Gastroesophageal sphincter (tissue), 4 donors: ENCODE measurements at regions not wholly inside any gene's neighbourhood (a gene's known extent, or its start where the extent isn't known, plus 50 kb on each side); places are given as distances from the start of the nearest gene placed in this dataset.

Experiments
- ATAC-seq: fragments of 150-250 bp; one replicate; pipeline ENCODE4 v1.9.1; 2016; ENCODE audit warnings: mild to moderate bottlenecking, moderate library complexity
- H3K27ac ChIP-seq, 4 donors: fragments of 200-600 bp; sonication (generic) in 3 of 4; 1 replicate in 3 of 4; 2 replicates in 1 of 4; pipeline ENCODE4 v1.5.1; 2016 to 2019
- H3K27me3 ChIP-seq: fragments of 200-600 bp; sonication (generic); one replicate; pipeline ENCODE4 v1.5.1; 2019
- H3K36me3 ChIP-seq, 2 donors: fragments of 200-600 bp; sonication (generic); one replicate each; pipeline ENCODE4 v1.5.1; 2019; ENCODE audit warnings: control low read depth in 1 of 2
- H3K4me1 ChIP-seq, 3 donors: fragments of 200-600 bp; sonication (generic); 1 replicate in 2 of 3; 2 replicates in 1 of 3; pipeline ENCODE4 v1.5.1; 2016 to 2019; ENCODE audit warnings: control low read depth in 2 of 3
- H3K4me3 ChIP-seq, 2 donors: fragments of 200-600 bp; sonication (generic); one replicate each; pipeline ENCODE4 v1.5.1; 2019; ENCODE audit warnings: mild to moderate bottlenecking in 1 of 2, moderate library complexity in 1 of 2
- H3K9me3 ChIP-seq, 3 donors: fragments of 200-600 bp; sonication (generic); one replicate each; pipeline ENCODE4 v1.5.1; 2017 to 2019; ENCODE audit warnings: control low read depth in 2 of 3
- CTCF ChIP-seq, 4 experiments: fragments of 200-600 bp in 2 of 4; fragments of 450-650 bp in 2 of 4; sonication (generic) in 1 of 4; IDR thresholded peaks; one replicate each; pipeline ENCODE4 v1.5.1; 2017 to 2019; ENCODE audit warnings: antibody characterized with exemption in 4 of 4, mild to moderate bottlenecking in 2 of 4, moderate library complexity in 2 of 4
- EP300 ChIP-seq: sonication (generic); formaldehyde crosslinking; IDR thresholded peaks from one replicate; pipeline ENCODE4 v1.6.1; 2017; ENCODE audit warnings: antibody characterized with exemption, mild to moderate bottlenecking
- POLR2A ChIP-seq, 2 donors: fragments of 450-650 bp; IDR thresholded peaks; one replicate each; pipeline ENCODE4 v1.6.1; 2017; ENCODE audit warnings: antibody characterized with exemption in 2 of 2, mild to moderate bottlenecking in 2 of 2, moderate library complexity in 1 of 2
- POLR2AphosphoS5 ChIP-seq: sonication (generic); formaldehyde crosslinking; IDR thresholded peaks from one replicate; pipeline ENCODE4 v1.6.1; 2017; ENCODE audit warnings: antibody characterized with exemption
- WGBS, 2 donors: methylation state at CpG; one replicate each; pipeline ENCODE4 v1.1.5; 2018; ENCODE audit warnings: low coverage in 1 of 2; 5-methylcytosine and 5-hydroxymethylcytosine counted together

GRCh38 chr4:114100288-114101031, 121.0 kb upstream of the ARSJ start:
- H3K27me3 ChIP-seq = no peaks in the 10 kb centered on the region
- ATAC-seq = no peak
- H3K36me3 ChIP-seq = no peaks in the 10 kb centered on the region
- WGBS, 2 donors = 80 to 90% methylated on average over 6 of the region's 6 CpGs
- no peaks in the 10 kb centered on the region for H3K9me3 ChIP-seq
- H3K4me3 ChIP-seq = no peak overlapping the region
- no peak for TF ChIP-seq EP300
- no peak for TF ChIP-seq POLR2A (IDR thresholded peaks at IDR 0.05)
- TF ChIP-seq CTCF (IDR thresholded peaks at IDR 0.05) = no peak
- TF ChIP-seq POLR2AphosphoS5 = no peak
- no peaks in the 10 kb centered on the region for H3K4me1 ChIP-seq
- no peak overlapping the region for H3K27ac ChIP-seq

- Histone ChIP-seq H3K27me3 (no peaks in the 10 kb centered on the region), H3K36me3 (no peaks in the 10 kb centered on the region), H3K4me1 (no peaks in the 10 kb centered on the region), H3K27ac (no peak overlapping the region), H3K4me3 (no peak overlapping the region), H3K9me3 (no peaks in the 10 kb centered on the region)
- WGBS, 2 donors = 100% methylated on average over 1 of the region's 1 CpG
- TF ChIP-seq POLR2A (IDR thresholded peaks at IDR 0.05) (no peak), EP300 (no peak), POLR2AphosphoS5 (no peak), CTCF (IDR thresholded peaks at IDR 0.05) (no peak)
- no peak for ATAC-seq
Measured at GRCh38 chr4:114103908-114104307, 124.5 kb upstream of the ARSJ start.

DNA sequence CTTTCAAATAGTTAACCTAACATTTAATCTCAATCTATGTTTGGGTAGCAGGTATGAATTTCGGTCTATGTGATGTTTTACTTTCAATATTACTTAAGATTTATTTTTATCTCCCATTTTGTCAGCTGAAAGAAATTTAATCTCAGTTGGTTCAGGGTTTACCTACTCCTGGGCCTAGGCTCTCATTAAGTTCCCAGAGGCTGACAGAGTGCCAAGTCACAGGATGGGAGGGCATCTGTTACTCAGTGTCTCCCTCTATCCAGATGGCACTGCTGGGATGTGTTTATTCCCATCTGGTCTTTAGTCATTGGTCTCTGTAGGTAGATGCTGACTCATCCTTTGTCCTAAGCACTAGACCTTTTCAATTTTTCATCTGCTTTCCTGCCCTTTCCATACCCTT, 129.4 kb upstream of the ARSJ start:
- Histone ChIP-seq H3K4me3 (no peak overlapping the region), H3K36me3 (no peaks in the 10 kb centered on the region), H3K4me1 (no peaks in the 10 kb centered on the region), H3K9me3 (no peaks in the 10 kb centered on the region), H3K27me3 (no peaks in the 10 kb centered on the region), H3K27ac (no peak overlapping the region)
- ATAC-seq = no peak
- TF ChIP-seq EP300 = no peak
- no peak for TF ChIP-seq POLR2AphosphoS5
- TF ChIP-seq POLR2A (IDR thresholded peaks at IDR 0.05) = no peak
- no peak for TF ChIP-seq CTCF (IDR thresholded peaks at IDR 0.05)
- WGBS, 2 donors = 88 to 100% methylated on average over 1 of the region's 1 CpG

- H3K36me3 ChIP-seq = no peaks in the 10 kb centered on the region
- TF ChIP-seq POLR2A (IDR thresholded peaks at IDR 0.05) = no peak
- no peak for TF ChIP-seq EP300
- TF ChIP-seq CTCF (IDR thresholded peaks at IDR 0.05) = no peak
- TF ChIP-seq POLR2AphosphoS5 = no peak
- H3K27ac ChIP-seq = no peak overlapping the region
- 100% methylated on average over 1 of the region's 1 CpG for WGBS, 2 donors
- H3K9me3 ChIP-seq = no peaks in the 10 kb centered on the region
- no peak overlapping the region for H3K4me3 ChIP-seq
- no peaks in the 10 kb centered on the region for H3K4me1 ChIP-seq
- H3K27me3 ChIP-seq = no peaks in the 10 kb centered on the region
- ATAC-seq = no peak
Measured at GRCh38 chr4:114109776-114110175, 130.3 kb upstream of the ARSJ start.

DNA sequence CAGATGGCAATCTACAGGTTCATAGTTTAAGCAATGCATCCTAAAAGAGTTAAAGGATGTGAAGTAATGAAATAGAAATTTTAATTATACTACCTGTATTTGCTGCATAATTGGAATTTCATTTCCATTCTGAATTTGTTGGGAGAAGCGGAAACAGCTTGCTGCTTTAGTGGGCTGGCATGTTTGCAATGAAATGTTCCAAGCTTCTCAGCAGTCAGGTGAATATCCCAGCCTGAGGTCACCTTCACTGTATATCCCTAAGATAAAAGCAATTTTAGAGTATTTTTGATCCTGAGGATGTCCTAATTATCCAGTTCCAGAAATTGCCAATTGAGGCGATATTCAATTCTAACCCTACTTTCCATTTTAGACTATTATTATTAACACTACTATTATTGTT, 136.1 kb upstream of the ARSJ start:
- no peaks in the 10 kb centered on the region for H3K4me1 ChIP-seq
- no peaks in the 10 kb centered on the region for H3K27me3 ChIP-seq
- no peak for TF ChIP-seq POLR2A (IDR thresholded peaks at IDR 0.05)
- TF ChIP-seq EP300 = no peak
- no peak for TF ChIP-seq POLR2AphosphoS5
- TF ChIP-seq CTCF (IDR thresholded peaks at IDR 0.05) = no peak
- no peak overlapping the region for H3K27ac ChIP-seq
- no peaks in the 10 kb centered on the region for H3K9me3 ChIP-seq
- no peaks in the 10 kb centered on the region for H3K36me3 ChIP-seq
- ATAC-seq = no peak
- 38 to 50% methylated on average over 1 to 2 of the region's 2 CpGs for WGBS, 2 donors
- no peak overlapping the region for H3K4me3 ChIP-seq
